ENCODE measurements at regions not wholly inside any gene's neighbourhood (a gene's known extent, or its start where the extent isn't known, plus 50 kb on each side); places are given as distances from the start of the nearest gene placed in this dataset.
A peak's percentile ranks its signal among the peaks of the same experiment; 100 is the strongest.
"Not testable (repeated sequence)": the region's sequence is repeated elsewhere in the genome, so short reads cannot be mapped to it uniquely, and the experiment has no call there.

DNA sequence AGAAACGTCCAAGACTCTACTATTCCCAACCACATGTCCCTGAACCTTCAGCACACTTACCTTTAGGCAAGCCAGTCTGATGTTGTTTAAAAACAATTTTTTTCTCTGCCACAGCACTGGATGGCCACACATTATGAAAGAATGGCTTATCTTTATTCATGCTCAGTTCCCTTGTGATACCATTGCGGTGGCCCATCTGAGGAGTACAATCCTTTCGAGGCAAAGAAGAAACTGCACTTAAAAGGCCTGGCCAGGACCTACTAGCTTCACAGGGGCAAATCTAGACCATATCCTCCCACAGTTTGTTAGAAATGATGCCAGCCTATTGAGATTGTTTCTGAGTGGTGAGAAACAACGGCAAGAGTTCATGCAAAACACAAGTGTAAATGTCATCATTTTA is 88.4 kb upstream of the PLEKHG1 start:
- ATAC-seq (ENCODE audit: low FRiP score) (no peak), DNase-seq (ENCODE audit: low spot score) (no peak)
- TF ChIP-seq, protein P1, sequence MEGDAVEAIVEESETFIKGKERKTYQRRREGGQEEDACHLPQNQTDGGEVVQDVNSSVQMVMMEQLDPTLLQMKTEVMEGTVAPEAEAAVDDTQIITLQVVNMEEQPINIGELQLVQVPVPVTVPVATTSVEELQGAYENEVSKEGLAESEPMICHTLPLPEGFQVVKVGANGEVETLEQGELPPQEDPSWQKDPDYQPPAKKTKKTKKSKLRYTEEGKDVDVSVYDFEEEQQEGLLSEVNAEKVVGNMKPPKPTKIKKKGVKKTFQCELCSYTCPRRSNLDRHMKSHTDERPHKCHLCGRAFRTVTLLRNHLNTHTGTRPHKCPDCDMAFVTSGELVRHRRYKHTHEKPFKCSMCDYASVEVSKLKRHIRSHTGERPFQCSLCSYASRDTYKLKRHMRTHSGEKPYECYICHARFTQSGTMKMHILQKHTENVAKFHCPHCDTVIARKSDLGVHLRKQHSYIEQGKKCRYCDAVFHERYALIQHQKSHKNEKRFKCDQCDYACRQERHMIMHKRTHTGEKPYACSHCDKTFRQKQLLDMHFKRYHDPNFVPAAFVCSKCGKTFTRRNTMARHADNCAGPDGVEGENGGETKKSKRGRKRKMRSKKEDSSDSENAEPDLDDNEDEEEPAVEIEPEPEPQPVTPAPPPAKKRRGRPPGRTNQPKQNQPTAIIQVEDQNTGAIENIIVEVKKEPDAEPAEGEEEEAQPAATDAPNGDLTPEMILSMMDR (IDR thresholded peaks at IDR 0.05), result no peak

DNA sequence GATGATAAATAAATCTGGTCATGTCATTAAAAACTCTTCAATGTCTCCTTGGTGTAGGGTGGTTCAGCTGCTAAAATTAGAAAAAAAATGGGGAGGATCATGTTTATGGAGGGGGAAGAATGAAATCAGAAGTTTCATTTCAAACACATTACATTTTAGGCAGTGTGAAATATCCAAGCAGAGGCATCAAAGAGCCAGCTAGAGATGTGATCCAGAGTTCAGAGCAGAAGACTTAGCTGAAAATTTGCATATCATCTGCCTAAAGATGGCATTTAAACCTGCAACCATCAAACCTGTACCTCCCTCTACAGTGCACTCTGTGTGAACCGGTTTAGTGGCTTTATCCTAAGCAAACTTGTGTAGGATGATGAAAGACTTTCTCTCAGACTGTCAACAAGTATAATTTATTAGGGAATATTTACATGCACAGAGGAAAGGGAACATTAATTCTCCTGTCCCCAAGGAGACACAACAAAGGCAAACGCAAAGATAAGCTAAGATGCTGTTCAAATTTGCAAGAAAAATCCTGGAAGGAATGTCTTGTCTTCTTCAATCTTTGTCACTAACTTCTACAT is 84.8 kb upstream of the PLEKHG1 start:
- ATAC-seq (ENCODE audit: low FRiP score) (no peak), DNase-seq (ENCODE audit: low spot score) (no peak)
- TF ChIP-seq, protein P1 (IDR thresholded peaks at IDR 0.05), result no peak

DNA sequence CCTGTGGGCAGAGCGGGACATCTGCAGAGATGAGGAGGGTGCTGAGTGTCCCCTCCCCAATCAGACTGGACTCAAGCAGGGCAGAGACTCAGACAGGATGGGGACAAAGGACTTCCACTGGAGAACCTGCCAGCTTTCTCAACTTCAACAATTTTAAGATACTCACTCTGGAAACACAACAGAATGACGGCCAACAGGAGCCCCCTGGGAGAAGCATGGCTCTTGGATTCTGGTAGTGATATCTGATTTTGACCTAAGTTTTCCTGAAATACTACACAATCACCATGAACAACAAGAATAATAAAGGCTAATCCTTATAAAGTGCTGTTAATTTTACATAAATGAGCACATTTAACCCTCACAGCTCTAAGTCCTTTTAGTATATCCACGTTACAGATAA is 83.5 kb upstream of the PLEKHG1 start:
- TF ChIP-seq, protein P1 (IDR thresholded peaks at IDR 0.05), result no peak
- ATAC-seq (ENCODE audit: low FRiP score), result no peak
- no peak for DNase-seq (ENCODE audit: low spot score)

DNA sequence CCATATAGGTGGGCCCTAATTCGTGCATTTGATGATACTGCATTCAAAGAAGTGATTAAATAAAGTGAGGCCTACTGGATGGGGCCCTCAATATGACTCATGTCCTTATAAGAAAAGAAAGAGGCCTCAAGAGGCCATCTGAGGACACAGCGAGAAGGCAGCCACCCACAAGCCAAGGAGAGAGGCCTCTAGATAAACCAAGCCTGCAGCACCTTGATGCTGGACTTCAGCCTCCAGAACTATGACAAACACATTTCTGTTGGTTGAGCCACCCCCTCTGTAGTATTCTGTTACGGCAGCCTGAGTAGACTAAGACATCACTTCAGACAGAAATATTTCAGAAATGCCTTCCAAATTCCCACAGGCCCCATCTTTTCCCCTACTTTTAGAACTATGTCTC is 82.5 kb upstream of the PLEKHG1 start:
- ATAC-seq (ENCODE audit: low FRiP score), result no peak
- no peak for DNase-seq (ENCODE audit: low spot score)
- TF ChIP-seq, protein P1 (IDR thresholded peaks at IDR 0.05), result no peak

DNA sequence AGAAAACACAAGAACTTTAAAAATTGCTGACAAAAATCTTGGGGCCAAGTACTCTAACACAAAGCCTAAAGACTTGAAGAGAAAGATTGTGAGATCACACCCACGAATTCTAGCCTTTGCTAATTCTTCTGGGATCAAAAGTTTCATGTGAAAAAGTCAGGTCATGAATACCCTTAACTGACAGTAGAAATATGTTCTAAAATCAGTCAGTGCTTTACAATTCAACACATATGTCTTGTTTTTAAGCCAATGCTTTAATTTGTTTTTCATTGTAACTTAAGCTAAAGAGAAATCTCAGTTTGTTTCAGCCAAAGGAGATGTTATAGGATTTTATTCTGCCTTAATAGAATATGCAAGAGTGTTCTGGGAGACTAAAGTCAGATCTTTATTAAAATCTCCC is 78.2 kb upstream of the PLEKHG1 start:
- ATAC-seq (ENCODE audit: low FRiP score), result no peak
- no peak for DNase-seq (ENCODE audit: low spot score)
- TF ChIP-seq, protein P1 (IDR thresholded peaks at IDR 0.05), result no peak

DNA sequence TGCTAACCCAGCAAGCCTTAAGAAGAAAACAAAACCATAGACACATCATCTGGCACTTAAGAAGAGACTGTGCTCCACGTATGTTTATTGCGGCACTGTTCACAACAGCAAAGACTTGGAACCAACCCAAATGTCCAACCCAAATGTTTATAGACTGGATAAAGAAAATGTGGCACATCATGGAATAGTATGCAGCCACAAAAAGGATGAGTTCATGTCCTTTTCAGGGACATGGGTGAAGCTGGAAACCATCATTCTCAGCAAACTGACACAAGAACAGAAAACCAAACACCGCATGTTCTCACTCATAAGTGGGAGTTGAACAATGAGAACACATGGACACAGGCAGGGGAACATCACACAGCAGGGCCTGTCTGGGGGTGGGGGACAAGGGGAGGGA is 76.5 kb upstream of the PLEKHG1 start:
- not testable (repeated sequence) for DNase-seq (ENCODE audit: low spot score); ATAC-seq (ENCODE audit: low FRiP score)

DNA sequence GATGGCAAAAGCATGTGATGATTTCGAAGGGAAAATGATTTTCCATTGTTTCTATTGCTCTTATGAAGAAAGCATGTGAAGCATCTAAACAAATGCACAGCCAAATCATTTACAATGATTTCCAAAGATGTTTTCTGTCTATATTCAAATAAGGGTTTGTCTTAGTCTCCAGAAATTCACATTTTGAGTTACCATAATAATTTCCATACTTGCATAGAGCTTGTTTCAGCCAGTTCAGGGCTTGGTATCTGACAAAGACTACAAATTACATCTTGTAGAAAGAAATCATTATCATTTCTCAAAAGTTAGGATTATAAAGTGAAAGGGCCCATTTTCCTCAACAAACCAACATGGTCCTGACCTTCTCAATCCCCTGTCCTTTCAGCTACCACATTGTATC is 74.4 kb upstream of the PLEKHG1 start:
- no peak for DNase-seq (ENCODE audit: low spot score)
- no peak for ATAC-seq (ENCODE audit: low FRiP score)
- TF ChIP-seq, protein P1 (IDR thresholded peaks at IDR 0.05), result no peak

DNA sequence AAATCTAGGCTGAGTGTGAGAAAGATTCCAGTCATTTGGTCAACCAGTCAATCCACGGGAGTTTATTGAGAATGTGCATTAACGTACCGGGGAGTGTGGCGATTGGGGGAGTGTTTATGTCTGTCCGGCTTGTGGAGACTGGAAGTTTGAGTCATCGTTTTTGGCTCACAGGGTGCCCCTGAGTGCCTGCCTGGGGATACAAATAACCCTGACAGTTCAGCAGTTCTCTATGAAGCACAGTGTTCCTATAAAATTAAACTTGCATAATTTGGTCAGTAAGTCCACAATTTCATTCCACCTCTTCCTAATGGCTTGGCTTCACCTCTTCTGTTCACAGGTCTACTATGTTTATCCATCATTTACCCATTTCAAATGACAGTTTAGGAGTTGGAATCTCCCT is 72.6 kb upstream of the PLEKHG1 start:
- DNase-seq (ENCODE audit: low spot score) (no peak), ATAC-seq (ENCODE audit: low FRiP score) (peak; percentile 60)
- TF ChIP-seq, protein P1 (IDR thresholded peaks at IDR 0.05), result no peak
